IMR-90 (cell line): ENCODE measurements at regions not wholly inside any gene's neighbourhood (a gene's known extent, or its start where the extent isn't known, plus 50 kb on each side); places are given as distances from the start of the nearest gene placed in this dataset.

Experiments
- ATAC-seq: fragments of 200-7000 bp; cut with Tn5 transposase; 2 replicates; pipeline ENCODE4 v1.9.1; 2020; ENCODE audit warnings: low read depth, mild to moderate bottlenecking, moderate library complexity
- BruUV-seq: library from RNA; stranded (reverse); fragments of 400-500 nt; replicated peaks from 2 replicates; lab custom pipeline; 2021; lab: Mats Ljungman, UMichigan
- CTCF ChIA-PET: fragments of 300-600 bp; formaldehyde crosslinking; extraction: SDS; loops from one replicate; lab custom pipeline; 2021; ENCODE audit warnings: antibody characterized with exemption; lab: Yijun Ruan, JAX
- POLR2A ChIA-PET: fragments of 300-600 bp; sonication (Branson Sonifier 250); formaldehyde crosslinking; loops from one replicate; lab custom pipeline; 2022; ENCODE audit warnings: antibody characterized with exemption; ENCODE audit not compliant: unreplicated experiment; lab: Charles Lee
- DNase-seq: peaks from one replicate; pipeline ENCODE4 v3.0.0; 2013
- H2AFZ ChIP-seq: replicated peaks from 2 replicates; pipeline ENCODE3; 2013; ENCODE audit warnings: low read length, mild to moderate bottlenecking; ENCODE audit not compliant: poor library complexity
- H2AK5ac ChIP-seq: 2 replicates; pipeline ENCODE4 v1.6.1; 2013; ENCODE audit warnings: low read depth, low read length, inconsistent platforms
- H2AK9ac ChIP-seq: replicated peaks from 2 replicates; pipeline ENCODE3; 2013; ENCODE audit warnings: mild to moderate bottlenecking, low read depth, low read length, moderate library complexity; ENCODE audit not compliant: poor library complexity
- H2BK120ac ChIP-seq: 2 replicates; pipeline ENCODE4 v1.6.1; 2013; ENCODE audit warnings: low read depth, low read length, inconsistent platforms
- H2BK15ac ChIP-seq: 3 replicates; pipeline ENCODE4 v1.6.1; 2013; ENCODE audit warnings: low read depth, low read length, inconsistent platforms
- H2BK20ac ChIP-seq: 2 replicates; pipeline ENCODE4 v1.6.1; 2013; ENCODE audit warnings: low read depth, mild to moderate bottlenecking, inconsistent platforms, low read length, moderate library complexity
- H2BK5ac ChIP-seq: 2 replicates; pipeline ENCODE4 v1.6.1; 2013; ENCODE audit warnings: mild to moderate bottlenecking, low read depth, low read length, inconsistent platforms; ENCODE audit not compliant: poor library complexity, severe bottlenecking
- H3K14ac ChIP-seq: replicated peaks from 2 replicates; pipeline ENCODE4 v1.6.1; 2013; ENCODE audit warnings: low read depth, low read length, inconsistent platforms
- H3K18ac ChIP-seq: 2 replicates; pipeline ENCODE4 v1.6.1; 2013; ENCODE audit warnings: low read depth, low read length, control low read depth
- H3K23ac ChIP-seq: 2 replicates; pipeline ENCODE4 v1.6.1; 2013; ENCODE audit warnings: low read depth, low read length, inconsistent platforms
- H3K27ac ChIP-seq: 2 replicates; pipeline ENCODE4 v1.5.1; 2013; ENCODE audit warnings: mild to moderate bottlenecking, control low read depth, low read length; ENCODE audit not compliant: insufficient read depth
- H3K27me3 ChIP-seq: 2 replicates; pipeline ENCODE4 v1.6.1; 2013; ENCODE audit warnings: low read length; ENCODE audit not compliant: control insufficient read depth, insufficient read depth
- H3K36me3 ChIP-seq: 2 replicates; pipeline ENCODE4 v1.6.1; 2013; ENCODE audit warnings: low read length, mixed read lengths; ENCODE audit not compliant: control insufficient read depth, insufficient read depth
- H3K4ac ChIP-seq: 2 replicates; pipeline ENCODE4 v1.6.1; 2013; ENCODE audit warnings: low read depth, low read length, inconsistent platforms
- H3K4me1 ChIP-seq: 2 replicates; pipeline ENCODE4 v1.6.1; 2013; ENCODE audit warnings: low read length, mixed read lengths; ENCODE audit not compliant: control insufficient read depth, insufficient read depth
- H3K4me2 ChIP-seq: 2 replicates; pipeline ENCODE4 v1.6.1; 2013; ENCODE audit warnings: low read depth, mild to moderate bottlenecking, control low read depth, low read length, moderate library complexity
- H3K4me3 ChIP-seq: 2 replicates; pipeline ENCODE4 v1.5.1; 2013; ENCODE audit warnings: low read depth, mild to moderate bottlenecking, control low read depth, low read length, moderate library complexity; ENCODE audit not compliant: insufficient read depth
- H3K56ac ChIP-seq: 2 replicates; pipeline ENCODE4 v1.6.1; 2013; ENCODE audit warnings: low read length, inconsistent platforms; ENCODE audit not compliant: insufficient read depth; ENCODE audit errors: extremely low read depth
- H3K79me1 ChIP-seq, 2 experiments: 2 replicates each; pipeline ENCODE4 v1.6.1; 2013; ENCODE audit warnings: low read length in 2 of 2, inconsistent platforms in 1 of 2, low read depth in 1 of 2
- H3K9ac ChIP-seq: 2 replicates; pipeline ENCODE4 v1.6.1; 2013; ENCODE audit warnings: low read depth, low read length, control low read depth
- H3K9me1 ChIP-seq: 2 replicates; pipeline ENCODE4 v1.6.1; 2013; ENCODE audit warnings: low read length, inconsistent platforms; ENCODE audit not compliant: insufficient read depth
- H3K9me3 ChIP-seq: 2 replicates; pipeline ENCODE4 v1.6.1; 2013; ENCODE audit warnings: low read length; ENCODE audit not compliant: control insufficient read depth, insufficient read depth
- H4K20me1 ChIP-seq: 2 replicates; pipeline ENCODE4 v1.6.1; 2013; ENCODE audit warnings: low read length, inconsistent platforms; ENCODE audit not compliant: insufficient read depth
- H4K5ac ChIP-seq: 2 replicates; pipeline ENCODE4 v1.6.1; 2013; ENCODE audit warnings: mild to moderate bottlenecking, low read depth, low read length, control low read depth
- H4K8ac ChIP-seq, 2 experiments: 2 replicates each; pipeline ENCODE4 v1.6.1; 2013; ENCODE audit warnings: low read depth in 2 of 2, low read length in 2 of 2, control low read depth in 1 of 2, inconsistent platforms in 1 of 2
- H4K91ac ChIP-seq: 2 replicates; pipeline ENCODE4 v1.6.1; 2013; ENCODE audit warnings: low read depth, low read length, inconsistent platforms; ENCODE audit not compliant: insufficient read depth
- CHD1 ChIP-seq: IDR thresholded peaks from 2 replicates; pipeline ENCODE4 v1.6.1; 2012; ENCODE audit warnings: low read depth, low read length, improper control_type of control experiment
- WGBS, 2 experiments: methylation state at CpG; one replicate each; pipeline versions ENCODE4 v1.1.5 to v1.1.7; 2013; ENCODE audit warnings: missing lambda C conversion rate in 2 of 2; ENCODE audit not compliant: insufficient read length in 1 of 2; ENCODE audit errors: extremely low coverage in 2 of 2; 5-methylcytosine and 5-hydroxymethylcytosine counted together
- dilution Hi-C: fragments of 300-500 bp; cut with HindIII; formaldehyde crosslinking; loops from one replicate; pipeline ENCODE4 v1.14.3; 2018; ENCODE audit warnings: low sequenced_read_pairs; ENCODE audit not compliant: unreplicated experiment
- in situ Hi-C: fragments of 300-500 bp; cut with MboI; formaldehyde crosslinking; loops from 3 replicates; pipeline ENCODE4 v1.14.3; 2019; ENCODE audit warnings: low sequenced_read_pairs, inconsistent platforms, mixed read lengths
- intact Hi-C: fragments of 100-400 bp; cut with micrococcal nuclease; formaldehyde crosslinking; loops from 2 replicates; pipeline ENCODE4 v1.10.0; 2022

DNA sequence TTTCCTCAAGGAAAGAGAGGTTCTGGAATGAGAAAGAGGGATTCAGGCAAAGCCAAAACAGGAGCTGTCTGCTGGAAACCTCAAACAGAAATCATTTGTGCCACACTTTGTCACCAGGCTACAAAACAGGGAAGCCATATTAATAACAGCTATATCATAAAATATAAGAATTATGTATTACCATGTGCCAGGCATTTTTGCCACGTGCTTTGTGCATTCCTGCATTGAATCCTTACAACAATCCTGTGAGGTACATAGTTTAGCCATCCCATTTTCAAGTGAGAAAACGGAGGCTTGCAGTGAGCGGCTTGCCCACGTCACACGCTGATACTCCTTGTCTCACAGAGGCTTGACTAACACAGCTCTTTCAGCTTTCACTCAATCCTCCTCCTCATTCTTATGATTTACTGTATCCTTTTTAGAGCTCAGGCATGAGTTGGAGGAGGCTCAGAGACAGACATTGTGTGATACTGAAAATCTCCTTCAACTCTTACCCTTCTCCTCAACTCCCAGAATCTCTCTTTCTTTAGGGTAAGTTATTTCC is 148.4 kb upstream of the MEX3C start:
- no peak overlapping the region for H4K8ac ChIP-seq
- no peak overlapping the region for H4K5ac ChIP-seq
- no peaks in the 10 kb centered on the region for H3K27me3 ChIP-seq
- no peak overlapping the region for H2AFZ ChIP-seq
- no peak overlapping the region for H3K56ac ChIP-seq
- H3K27ac ChIP-seq = no peak overlapping the region
- BruUV-seq = no TSS peak
- DNase-seq (no peak), ATAC-seq (no peak)
- H4K91ac ChIP-seq = no peak overlapping the region
- H2BK20ac ChIP-seq = no peak overlapping the region
- H3K9ac ChIP-seq = no peak overlapping the region
- intact Hi-C loops (no loop called here), in situ Hi-C loops (no loop called here), dilution Hi-C loops (no loop called here)
- no peak for TF ChIP-seq CHD1
- no CpG with 5 or more reads among the region's 5 CpGs for WGBS, 2 experiments
- no peak overlapping the region for H3K18ac ChIP-seq
- H3K4me1 ChIP-seq = no peaks in the 10 kb centered on the region
- no peaks in the 10 kb centered on the region for H4K20me1 ChIP-seq
- H2BK15ac ChIP-seq = no peak overlapping the region
- ChIA-PET CTCF (no interaction called here), POLR2A (no interaction called here)
- no peaks in the 10 kb centered on the region for H3K79me1 ChIP-seq
- H3K4me2 ChIP-seq = no peak overlapping the region
- no peak overlapping the region for H3K4me3 ChIP-seq
- H3K36me3 ChIP-seq = no peaks in the 10 kb centered on the region
- no peak overlapping the region for H2BK5ac ChIP-seq
- no peak overlapping the region for H2BK120ac ChIP-seq
- H2AK5ac ChIP-seq = no peak overlapping the region
- peaks cover 12% of the 10 kb centered on the region; the same call in 1 of the 2 replicates for H3K9me3 ChIP-seq
- no peaks in the 10 kb centered on the region for H3K9me1 ChIP-seq
- no peak overlapping the region for H2AK9ac ChIP-seq
- no peak overlapping the region for H3K4ac ChIP-seq
- no peak overlapping the region for H3K14ac ChIP-seq
- H3K23ac ChIP-seq = no peak overlapping the region
